ENCODE measurements at regions not wholly inside any gene's neighbourhood (a gene's known extent, or its start where the extent isn't known, plus 50 kb on each side); places are given as distances from the start of the nearest gene placed in this dataset.

DNA sequence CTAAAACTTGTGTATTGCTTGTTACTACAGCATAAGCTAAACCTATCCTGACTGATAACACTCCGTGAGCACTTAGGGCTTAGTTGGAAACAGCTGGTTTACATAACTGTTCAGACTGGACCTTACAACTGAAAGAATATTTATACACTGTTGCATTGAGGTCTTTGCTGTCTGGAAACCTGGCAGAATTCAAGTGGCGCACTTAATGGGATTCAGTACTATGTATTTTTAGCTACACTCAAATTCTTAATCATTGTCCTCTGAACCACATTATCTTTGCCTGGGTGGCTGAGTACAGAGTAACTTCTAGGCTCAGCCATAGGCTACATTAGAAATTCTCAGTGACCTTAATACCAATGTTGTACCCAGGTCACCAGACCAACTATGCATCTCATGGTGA lies 172.9 kb downstream of the PMP22 start (continued):
- TF ChIP-seq, protein P1, sequence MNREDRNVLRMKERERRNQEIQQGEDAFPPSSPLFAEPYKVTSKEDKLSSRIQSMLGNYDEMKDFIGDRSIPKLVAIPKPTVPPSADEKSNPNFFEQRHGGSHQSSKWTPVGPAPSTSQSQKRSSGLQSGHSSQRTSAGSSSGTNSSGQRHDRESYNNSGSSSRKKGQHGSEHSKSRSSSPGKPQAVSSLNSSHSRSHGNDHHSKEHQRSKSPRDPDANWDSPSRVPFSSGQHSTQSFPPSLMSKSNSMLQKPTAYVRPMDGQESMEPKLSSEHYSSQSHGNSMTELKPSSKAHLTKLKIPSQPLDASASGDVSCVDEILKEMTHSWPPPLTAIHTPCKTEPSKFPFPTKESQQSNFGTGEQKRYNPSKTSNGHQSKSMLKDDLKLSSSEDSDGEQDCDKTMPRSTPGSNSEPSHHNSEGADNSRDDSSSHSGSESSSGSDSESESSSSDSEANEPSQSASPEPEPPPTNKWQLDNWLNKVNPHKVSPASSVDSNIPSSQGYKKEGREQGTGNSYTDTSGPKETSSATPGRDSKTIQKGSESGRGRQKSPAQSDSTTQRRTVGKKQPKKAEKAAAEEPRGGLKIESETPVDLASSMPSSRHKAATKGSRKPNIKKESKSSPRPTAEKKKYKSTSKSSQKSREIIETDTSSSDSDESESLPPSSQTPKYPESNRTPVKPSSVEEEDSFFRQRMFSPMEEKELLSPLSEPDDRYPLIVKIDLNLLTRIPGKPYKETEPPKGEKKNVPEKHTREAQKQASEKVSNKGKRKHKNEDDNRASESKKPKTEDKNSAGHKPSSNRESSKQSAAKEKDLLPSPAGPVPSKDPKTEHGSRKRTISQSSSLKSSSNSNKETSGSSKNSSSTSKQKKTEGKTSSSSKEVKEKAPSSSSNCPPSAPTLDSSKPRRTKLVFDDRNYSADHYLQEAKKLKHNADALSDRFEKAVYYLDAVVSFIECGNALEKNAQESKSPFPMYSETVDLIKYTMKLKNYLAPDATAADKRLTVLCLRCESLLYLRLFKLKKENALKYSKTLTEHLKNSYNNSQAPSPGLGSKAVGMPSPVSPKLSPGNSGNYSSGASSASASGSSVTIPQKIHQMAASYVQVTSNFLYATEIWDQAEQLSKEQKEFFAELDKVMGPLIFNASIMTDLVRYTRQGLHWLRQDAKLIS (CRISPR knock-in tag; IDR thresholded peaks at IDR 0.05; ENCODE audit: borderline replicate concordance), result no peak

DNA sequence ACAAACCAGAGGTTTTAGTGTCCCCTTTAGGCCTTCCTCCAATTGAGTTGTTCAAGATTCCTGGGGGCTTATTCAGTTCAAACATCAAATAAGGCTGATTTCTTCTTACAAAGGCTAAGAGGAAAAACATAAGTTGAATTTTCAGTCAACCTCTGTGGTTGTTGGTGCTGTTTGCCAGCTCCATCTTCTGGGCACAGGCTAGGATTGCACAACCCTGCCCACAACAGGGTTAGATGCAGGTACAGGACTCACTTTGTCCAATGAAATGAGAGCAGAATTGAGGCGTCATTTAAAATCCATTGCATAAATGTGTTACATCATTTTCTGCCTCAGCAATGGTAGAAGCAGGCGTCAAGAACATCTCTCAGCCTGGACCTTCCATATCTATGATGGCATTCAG lies 173.3 kb downstream of the PMP22 start:
- CTCF ChIA-PET, result interaction anchor here (1.0 to 1.5 kb wide), 4 partner anchors 10 to 64 kb away, joined by 3 to 7 read pairs (median 6); no protein-coding TSS in a partner anchor
- TF ChIP-seq NFE2L1 (CRISPR knock-in tag; IDR thresholded peaks at IDR 0.05) (no peak), KAT7 (CRISPR knock-in tag; IDR thresholded peaks at IDR 0.05; ENCODE audit: borderline replicate concordance) (no peak), ZNF416 (CRISPR knock-in tag; IDR thresholded peaks at IDR 0.05) (no peak)
- TF ChIP-seq, protein P2, sequence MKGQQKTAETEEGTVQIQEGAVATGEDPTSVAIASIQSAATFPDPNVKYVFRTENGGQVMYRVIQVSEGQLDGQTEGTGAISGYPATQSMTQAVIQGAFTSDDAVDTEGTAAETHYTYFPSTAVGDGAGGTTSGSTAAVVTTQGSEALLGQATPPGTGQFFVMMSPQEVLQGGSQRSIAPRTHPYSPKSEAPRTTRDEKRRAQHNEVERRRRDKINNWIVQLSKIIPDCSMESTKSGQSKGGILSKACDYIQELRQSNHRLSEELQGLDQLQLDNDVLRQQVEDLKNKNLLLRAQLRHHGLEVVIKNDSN (CRISPR knock-in tag; IDR thresholded peaks at IDR 0.05), result no peak
- Mint-ChIP-seq H3K27me3 (ENCODE audit: low read depth) (no peaks in the 10 kb centered on the region; the same call in 1 of the 2 replicates), H3K27ac (no peak overlapping the region), H3K4me3 (no peak overlapping the region), H3K9me3 (peaks cover 4% of the 10 kb centered on the region), H3K4me1 (peaks cover 14% of the 10 kb centered on the region), H3K36me3 (no peaks in the 10 kb centered on the region)
- POLR2A ChIA-PET, result no interaction called here
- DNase-seq (ENCODE audit: low spot score) (peak; percentile 25), ATAC-seq (peak; percentile 82)

DNA sequence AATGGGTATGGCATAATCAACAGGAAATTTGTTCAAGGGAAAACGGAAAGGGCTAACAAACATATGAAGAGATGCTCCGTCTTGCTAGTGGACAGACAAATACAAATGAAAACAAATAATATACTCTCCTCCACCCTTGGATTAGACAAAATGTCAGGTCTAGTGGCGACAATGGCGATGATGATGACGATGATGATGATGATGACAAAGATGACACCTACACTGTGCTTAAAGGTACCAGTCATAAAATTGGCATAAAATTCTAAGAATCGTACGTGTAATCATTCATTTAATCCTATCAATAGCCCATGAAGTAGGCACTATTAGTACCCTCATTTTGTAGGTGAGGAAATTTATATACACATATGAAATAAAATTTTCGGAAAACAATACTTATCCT lies 174.6 kb downstream of the PMP22 start:
- ChIA-PET CTCF (no interaction called here), POLR2A (no interaction called here)
- Mint-ChIP-seq H3K9me3 (peaks cover 4% of the 10 kb centered on the region), H3K36me3 (no peaks in the 10 kb centered on the region), H3K27me3 (ENCODE audit: low read depth) (no peaks in the 10 kb centered on the region; the same call in 1 of the 2 replicates), H3K4me1 (peaks cover 26% of the 10 kb centered on the region), H3K27ac (no peak overlapping the region), H3K4me3 (no peak overlapping the region)
- DNase-seq (ENCODE audit: low spot score) (no peak), ATAC-seq (no peak)
- TF ChIP-seq, protein P3, sequence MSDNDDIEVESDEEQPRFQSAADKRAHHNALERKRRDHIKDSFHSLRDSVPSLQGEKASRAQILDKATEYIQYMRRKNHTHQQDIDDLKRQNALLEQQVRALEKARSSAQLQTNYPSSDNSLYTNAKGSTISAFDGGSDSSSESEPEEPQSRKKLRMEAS (CRISPR knock-in tag; IDR thresholded peaks at IDR 0.05), result no peak
- TF ChIP-seq ZNF232 (CRISPR knock-in tag; IDR thresholded peaks at IDR 0.05) (no peak), EMX1 (CRISPR knock-in tag; IDR thresholded peaks at IDR 0.05) (no peak), ETV6 (CRISPR knock-in tag; IDR thresholded peaks at IDR 0.05) (no peak), RELA (CRISPR knock-in tag; IDR thresholded peaks at IDR 0.05; ENCODE audit: borderline replicate concordance) (no peak), TP53 (CRISPR knock-in tag; IDR thresholded peaks at IDR 0.05) (no peak), ZNF671 (CRISPR knock-in tag; IDR thresholded peaks at IDR 0.05) (no peak), HMGA2 (CRISPR knock-in tag; IDR thresholded peaks at IDR 0.05) (no peak), GRHL2 (CRISPR knock-in tag; IDR thresholded peaks at IDR 0.05; ENCODE audit: insufficient replicate concordance, severe bottlenecking) (no peak), ZNF138 (CRISPR knock-in tag; conservative IDR thresholded peaks at IDR 0.05) (no peak), ZNF263 (CRISPR knock-in tag; IDR thresholded peaks at IDR 0.05; ENCODE audit: low read depth) (no peak), ZNF317 (CRISPR knock-in tag; IDR thresholded peaks at IDR 0.05; ENCODE audit: borderline replicate concordance, low read depth) (no peak), MXD4 (CRISPR knock-in tag; IDR thresholded peaks at IDR 0.05; ENCODE audit: borderline replicate concordance) (no peak), JUN (CRISPR knock-in tag; IDR thresholded peaks at IDR 0.05) (no peak)
- TF ChIP-seq, protein P4, sequence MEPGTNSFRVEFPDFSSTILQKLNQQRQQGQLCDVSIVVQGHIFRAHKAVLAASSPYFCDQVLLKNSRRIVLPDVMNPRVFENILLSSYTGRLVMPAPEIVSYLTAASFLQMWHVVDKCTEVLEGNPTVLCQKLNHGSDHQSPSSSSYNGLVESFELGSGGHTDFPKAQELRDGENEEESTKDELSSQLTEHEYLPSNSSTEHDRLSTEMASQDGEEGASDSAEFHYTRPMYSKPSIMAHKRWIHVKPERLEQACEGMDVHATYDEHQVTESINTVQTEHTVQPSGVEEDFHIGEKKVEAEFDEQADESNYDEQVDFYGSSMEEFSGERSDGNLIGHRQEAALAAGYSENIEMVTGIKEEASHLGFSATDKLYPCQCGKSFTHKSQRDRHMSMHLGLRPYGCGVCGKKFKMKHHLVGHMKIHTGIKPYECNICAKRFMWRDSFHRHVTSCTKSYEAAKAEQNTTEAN (CRISPR knock-in tag; IDR thresholded peaks at IDR 0.05), result no peak
- TF ChIP-seq, protein P5, sequence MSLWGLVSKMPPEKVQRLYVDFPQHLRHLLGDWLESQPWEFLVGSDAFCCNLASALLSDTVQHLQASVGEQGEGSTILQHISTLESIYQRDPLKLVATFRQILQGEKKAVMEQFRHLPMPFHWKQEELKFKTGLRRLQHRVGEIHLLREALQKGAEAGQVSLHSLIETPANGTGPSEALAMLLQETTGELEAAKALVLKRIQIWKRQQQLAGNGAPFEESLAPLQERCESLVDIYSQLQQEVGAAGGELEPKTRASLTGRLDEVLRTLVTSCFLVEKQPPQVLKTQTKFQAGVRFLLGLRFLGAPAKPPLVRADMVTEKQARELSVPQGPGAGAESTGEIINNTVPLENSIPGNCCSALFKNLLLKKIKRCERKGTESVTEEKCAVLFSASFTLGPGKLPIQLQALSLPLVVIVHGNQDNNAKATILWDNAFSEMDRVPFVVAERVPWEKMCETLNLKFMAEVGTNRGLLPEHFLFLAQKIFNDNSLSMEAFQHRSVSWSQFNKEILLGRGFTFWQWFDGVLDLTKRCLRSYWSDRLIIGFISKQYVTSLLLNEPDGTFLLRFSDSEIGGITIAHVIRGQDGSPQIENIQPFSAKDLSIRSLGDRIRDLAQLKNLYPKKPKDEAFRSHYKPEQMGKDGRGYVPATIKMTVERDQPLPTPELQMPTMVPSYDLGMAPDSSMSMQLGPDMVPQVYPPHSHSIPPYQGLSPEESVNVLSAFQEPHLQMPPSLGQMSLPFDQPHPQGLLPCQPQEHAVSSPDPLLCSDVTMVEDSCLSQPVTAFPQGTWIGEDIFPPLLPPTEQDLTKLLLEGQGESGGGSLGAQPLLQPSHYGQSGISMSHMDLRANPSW (CRISPR knock-in tag; conservative IDR thresholded peaks at IDR 0.05; ENCODE audit: low read depth), result no peak

All from WTC11 (cell line).